Thyroid gland (tissue), 4 donors: ENCODE measurements at regions not wholly inside any gene's neighbourhood (a gene's known extent, or its start where the extent isn't known, plus 50 kb on each side); places are given as distances from the start of the nearest gene placed in this dataset.

Experiments
- POLR2A ChIP-seq, 2 donors: fragments of 450-650 bp; IDR thresholded peaks; one replicate each; pipeline ENCODE4 v1.6.1; 2017; ENCODE audit warnings: antibody characterized with exemption in 2 of 2, mild to moderate bottlenecking in 2 of 2, moderate library complexity in 1 of 2
- TF ChIP-seq, protein P1 (sequence below), 6 experiments: fragments of 200-600 bp in 3 of 6; fragments of 450-650 bp in 3 of 6; sonication (generic) in 3 of 6; IDR thresholded peaks; one replicate each; pipeline ENCODE4 v1.5.1; 2016 to 2019; ENCODE audit warnings: antibody characterized with exemption in 6 of 6, mild to moderate bottlenecking in 2 of 6, inconsistent platforms in 1 of 6, moderate library complexity in 1 of 6

DNA sequence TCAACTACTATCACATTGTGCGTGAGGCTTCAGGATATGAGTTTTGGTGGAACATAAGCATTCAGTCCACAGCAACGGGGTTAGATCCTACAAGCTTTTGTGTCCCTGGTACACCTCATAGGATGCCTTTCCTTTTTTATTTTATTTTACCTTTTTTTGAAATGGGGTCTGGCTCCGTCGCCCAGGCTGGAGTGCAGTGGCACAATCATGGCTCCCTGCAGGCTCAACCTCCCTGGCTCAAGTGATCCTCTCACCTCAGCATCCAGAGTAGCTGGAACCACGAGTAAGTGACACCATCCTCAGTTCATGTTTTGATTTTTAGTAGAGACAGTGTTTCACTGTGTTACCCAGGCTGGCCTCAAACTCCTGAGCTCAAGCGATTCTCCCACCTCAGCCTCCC, 86.0 kb upstream of the RAI14 start:
- TF ChIP-seq, protein P1, sequence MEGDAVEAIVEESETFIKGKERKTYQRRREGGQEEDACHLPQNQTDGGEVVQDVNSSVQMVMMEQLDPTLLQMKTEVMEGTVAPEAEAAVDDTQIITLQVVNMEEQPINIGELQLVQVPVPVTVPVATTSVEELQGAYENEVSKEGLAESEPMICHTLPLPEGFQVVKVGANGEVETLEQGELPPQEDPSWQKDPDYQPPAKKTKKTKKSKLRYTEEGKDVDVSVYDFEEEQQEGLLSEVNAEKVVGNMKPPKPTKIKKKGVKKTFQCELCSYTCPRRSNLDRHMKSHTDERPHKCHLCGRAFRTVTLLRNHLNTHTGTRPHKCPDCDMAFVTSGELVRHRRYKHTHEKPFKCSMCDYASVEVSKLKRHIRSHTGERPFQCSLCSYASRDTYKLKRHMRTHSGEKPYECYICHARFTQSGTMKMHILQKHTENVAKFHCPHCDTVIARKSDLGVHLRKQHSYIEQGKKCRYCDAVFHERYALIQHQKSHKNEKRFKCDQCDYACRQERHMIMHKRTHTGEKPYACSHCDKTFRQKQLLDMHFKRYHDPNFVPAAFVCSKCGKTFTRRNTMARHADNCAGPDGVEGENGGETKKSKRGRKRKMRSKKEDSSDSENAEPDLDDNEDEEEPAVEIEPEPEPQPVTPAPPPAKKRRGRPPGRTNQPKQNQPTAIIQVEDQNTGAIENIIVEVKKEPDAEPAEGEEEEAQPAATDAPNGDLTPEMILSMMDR (IDR thresholded peaks at IDR 0.05) = no peak
- TF ChIP-seq POLR2A (IDR thresholded peaks at IDR 0.05) = no peak
